ENCODE measurements at regions not wholly inside any gene's neighbourhood (a gene's known extent, or its start where the extent isn't known, plus 50 kb on each side); places are given as distances from the start of the nearest gene placed in this dataset.

DNA sequence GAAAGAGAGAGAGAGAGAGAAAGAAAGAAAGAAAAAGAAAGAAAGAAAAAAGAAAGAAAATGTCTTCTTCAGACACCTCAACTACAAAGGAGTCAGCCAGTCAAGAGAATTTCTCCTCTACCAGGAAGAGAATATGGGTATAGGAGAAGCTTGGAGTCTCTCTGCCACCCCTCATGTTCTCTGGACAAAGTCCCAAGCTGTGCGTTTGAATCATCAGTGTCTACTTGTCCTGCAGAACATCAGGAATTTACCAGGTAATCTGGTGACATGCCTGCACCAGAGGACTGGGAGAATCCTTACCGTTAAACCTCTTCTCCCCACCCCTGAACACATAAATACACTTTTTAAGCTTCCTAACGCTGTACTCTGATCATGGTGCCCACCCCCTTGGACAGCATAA is 119.5 kb downstream of the TM9SF2 start:
- Mint-ChIP-seq H3K27ac (no peak overlapping the region), H3K27me3 (no peaks in the 10 kb centered on the region), H3K4me3 (no peak overlapping the region), H3K36me3 (ENCODE audit: low read depth) (peaks cover 12% of the 10 kb centered on the region), H3K4me1 (peaks cover 29% of the 10 kb centered on the region)
- ATAC-seq (no peak), DNase-seq (no peak)
- no peaks in the 10 kb centered on the region for H3K9me3 ChIP-seq (ENCODE audit: control insufficient read depth, low read length, poor library complexity, severe bottlenecking)

DNA sequence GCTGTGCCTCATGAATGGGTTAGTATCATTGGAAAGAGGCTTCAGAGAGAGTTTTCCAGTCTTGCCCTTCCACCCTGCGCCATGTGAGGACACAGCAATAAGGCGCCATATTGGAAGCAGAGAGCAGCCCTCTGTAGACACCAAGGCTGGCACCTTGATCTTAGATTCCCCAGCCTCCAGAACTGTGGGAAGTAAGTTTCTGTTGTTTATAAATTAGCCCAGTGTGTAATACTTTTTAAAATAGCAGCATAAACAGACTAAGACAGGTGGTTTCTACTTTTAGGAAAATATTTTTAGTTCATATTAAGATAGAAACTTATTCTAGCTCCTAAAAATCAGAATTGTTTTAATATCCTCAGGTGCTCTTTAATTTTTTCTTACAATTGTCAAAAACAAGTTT is 117.9 kb downstream of the TM9SF2 start:
- peaks cover 22% of the 10 kb centered on the region for H3K4me1 Mint-ChIP-seq

DNA sequence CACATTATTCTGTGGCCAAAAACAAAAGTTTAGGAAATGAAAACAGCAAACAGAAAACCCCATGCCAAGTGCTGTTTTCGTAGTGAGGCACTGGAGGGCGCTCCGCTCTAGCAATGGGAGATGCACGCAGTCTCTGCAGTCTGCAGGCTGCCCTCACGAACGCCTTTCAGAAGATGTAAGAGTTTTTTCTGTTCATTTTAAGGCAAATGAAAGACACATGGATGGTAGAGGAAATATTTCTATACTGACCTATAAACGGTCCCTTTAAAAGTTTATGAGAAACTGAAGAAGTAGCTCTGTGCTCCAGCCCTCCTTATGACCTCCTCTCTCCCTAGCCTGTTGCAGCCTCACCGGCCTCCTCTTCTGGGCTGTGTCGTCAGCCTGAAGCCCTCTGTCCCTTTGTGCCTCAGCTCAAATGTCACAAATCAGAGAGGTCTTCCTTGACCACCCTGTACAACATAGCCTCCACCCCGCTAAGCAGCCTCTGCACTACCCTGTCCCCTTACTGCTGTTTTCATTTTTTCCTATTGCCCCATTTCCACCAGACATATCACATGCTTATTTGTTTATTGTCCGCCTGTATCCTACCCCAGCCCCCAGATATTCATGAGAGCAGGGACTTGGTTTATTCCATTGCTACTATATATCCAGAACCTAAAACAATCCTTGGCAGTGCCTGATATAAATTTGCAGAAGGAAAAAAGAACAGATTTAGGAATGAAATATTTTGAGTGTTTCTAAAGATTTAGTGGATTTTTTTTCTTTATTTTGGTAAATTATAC is 116.4 kb downstream of the TM9SF2 start:
- ATAC-seq (peak; percentile 36), DNase-seq (no peak)
- H3K27me3 Mint-ChIP-seq, result no peaks in the 10 kb centered on the region
- H3K36me3 Mint-ChIP-seq (ENCODE audit: low read depth), result peaks cover 8% of the 10 kb centered on the region
- peak overlapping the region; percentile 29 for H3K27ac Mint-ChIP-seq
- H3K4me1 Mint-ChIP-seq, result peaks cover 32% of the 10 kb centered on the region
- no peaks in the 10 kb centered on the region for H3K9me3 ChIP-seq (ENCODE audit: control insufficient read depth, low read length, poor library complexity, severe bottlenecking)
- no peak overlapping the region for H3K4me3 Mint-ChIP-seq

More for the DNA sequence above, 117.9 kb downstream of the TM9SF2 start:
- ATAC-seq (no peak), DNase-seq (no peak)
- H3K9me3 ChIP-seq (ENCODE audit: control insufficient read depth, low read length, poor library complexity, severe bottlenecking), result no peaks in the 10 kb centered on the region
- H3K36me3 Mint-ChIP-seq (ENCODE audit: low read depth), result peaks cover 12% of the 10 kb centered on the region
- no peak overlapping the region for H3K27ac Mint-ChIP-seq
- no peaks in the 10 kb centered on the region for H3K27me3 Mint-ChIP-seq
- H3K4me3 Mint-ChIP-seq, result no peak overlapping the region

DNA sequence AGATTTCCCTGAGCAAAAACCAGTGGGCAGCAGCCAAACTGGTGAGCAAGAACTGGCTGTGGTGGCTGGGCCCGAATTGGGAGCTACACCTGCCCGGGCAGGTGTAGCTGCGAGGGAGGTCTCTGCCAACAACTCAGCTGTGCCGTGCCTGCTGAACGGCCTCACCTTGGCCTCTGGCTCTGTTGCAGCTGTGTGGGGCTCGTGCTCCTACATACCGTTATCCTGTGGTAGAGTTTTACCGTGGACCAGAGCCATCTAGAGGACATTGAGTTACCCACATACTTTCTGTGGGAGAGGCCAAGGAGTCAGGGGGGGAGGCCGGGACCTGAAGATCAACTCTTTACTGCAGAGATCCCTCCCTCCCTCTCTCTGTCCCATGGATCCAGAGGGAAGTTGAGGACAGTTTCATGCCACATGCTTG is 113.2 kb downstream of the TM9SF2 start:
- no peaks in the 10 kb centered on the region for H3K9me3 ChIP-seq (ENCODE audit: control insufficient read depth, low read length, poor library complexity, severe bottlenecking)
- H3K4me3 Mint-ChIP-seq, result no peak overlapping the region
- H3K27ac Mint-ChIP-seq, result peak overlapping the region; percentile 78
- DNase-seq (no peak), ATAC-seq (peak; percentile 89)
- H3K4me1 Mint-ChIP-seq, result peaks cover 31% of the 10 kb centered on the region
- H3K36me3 Mint-ChIP-seq (ENCODE audit: low read depth), result peaks cover 2% of the 10 kb centered on the region
- H3K27me3 Mint-ChIP-seq, result no peaks in the 10 kb centered on the region

Measured in T-helper 17 cell (primary cell).